ENCODE measurements at regions not wholly inside any gene's neighbourhood (a gene's known extent, or its start where the extent isn't known, plus 50 kb on each side); places are given as distances from the start of the nearest gene placed in this dataset.

DNA sequence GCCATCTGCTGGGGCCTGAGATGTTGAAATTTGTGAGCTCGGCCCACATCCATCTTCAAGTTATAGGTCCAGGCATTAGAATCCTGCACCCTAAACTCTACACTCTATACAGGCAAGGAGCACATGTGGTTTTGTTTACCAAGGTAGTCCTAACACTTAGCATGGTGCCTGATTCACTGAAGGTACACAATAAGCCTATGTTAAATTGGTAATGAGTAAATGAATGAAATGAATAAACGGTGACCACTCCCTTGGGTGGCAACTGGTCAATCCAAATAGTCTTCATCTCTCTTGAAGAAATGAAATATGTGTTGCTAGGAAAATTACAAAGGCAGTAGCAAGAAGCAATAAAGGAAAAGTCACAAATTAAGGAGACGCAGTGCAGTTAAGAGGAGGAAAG lies 359.3 kb upstream of the UBE2E2 start:
- TF ChIP-seq CTCF (IDR thresholded peaks at IDR 0.05) = no peak
- no peak for TF ChIP-seq POLR2A (IDR thresholded peaks at IDR 0.05)
